GM23338 (cell line): ENCODE measurements at regions not wholly inside any gene's neighbourhood (a gene's known extent, or its start where the extent isn't known, plus 50 kb on each side); places are given as distances from the start of the nearest gene placed in this dataset.

Experiments
- CREB1 ChIP-seq: fragments of 250-450 bp; sonication (Bioruptor Pico); IDR thresholded peaks from 2 replicates; pipeline ENCODE4 v1.5.0; 2020; ENCODE audit warnings: low read depth, mild to moderate bottlenecking, moderate library complexity
- CTCF ChIP-seq, 2 experiments: fragments of 200-600 bp in 1 of 2; sonication (generic) in 1 of 2; conservative IDR thresholded peaks; 2 replicates each; pipeline versions ENCODE4 v1.5.1 to v1.6.1; 2016 to 2017; ENCODE audit warnings: antibody characterized with exemption in 2 of 2, low read depth in 2 of 2, mild to moderate bottlenecking in 2 of 2, moderate library complexity in 1 of 2
- REST ChIP-seq: IDR thresholded peaks from one replicate; pipeline ENCODE4 v1.6.1; 2018; ENCODE audit warnings: antibody characterized with exemption; ENCODE audit not compliant: unreplicated experiment

- TF ChIP-seq REST (no peak), CTCF (conservative IDR thresholded peaks at IDR 0.05; ENCODE audit: low read depth in 2 of 2) (no peak), CREB1 (CRISPR knock-in tag) (no peak)
Observed at GRCh38 chr20:12152996-12153395, 235.3 kb downstream of the BTBD3 start.
